Endothelial cell of umbilical vein (primary cell): ENCODE measurements at regions not wholly inside any gene's neighbourhood (a gene's known extent, or its start where the extent isn't known, plus 50 kb on each side); places are given as distances from the start of the nearest gene placed in this dataset.

Experiments used
- BruUV-seq: library from RNA; stranded (reverse); fragments of 400-500 nt; replicated peaks from 2 replicates; lab custom pipeline; 2021; lab: Mats Ljungman, UMichigan
- CTCF ChIA-PET: fragments of 300-600, 350-600 bp; sonication (Branson Sonifier 250); formaldehyde crosslinking; loops from one replicate; lab custom pipeline; 2021; ENCODE audit warnings: antibody characterized with exemption, inconsistent platforms; lab: Charles Lee
- POLR2A ChIA-PET: fragments of 300-600, 350-600 bp; sonication (Branson Sonifier 250); formaldehyde crosslinking; loops from one replicate; lab custom pipeline; 2021; ENCODE audit warnings: antibody characterized with exemption, inconsistent platforms; lab: Charles Lee
- DNase-seq: peaks from one replicate; pipeline ENCODE4 v3.0.0-alpha.2; 2011; ENCODE audit warnings: low read depth, low spot score
- FAIRE-seq: peaks from 2 replicates; lab custom pipeline; 2011; peaks lifted over from hg19 to GRCh38; lab: Jason Lieb, UNC
- H2AFZ ChIP-seq: 2 replicates; pipeline ENCODE4 v1.6.0; 2012; ENCODE audit warnings: low read depth, low read length, control low read depth, inconsistent platforms
- H3K27ac ChIP-seq: 2 replicates; pipeline ENCODE4 v1.5.1; 2011; ENCODE audit warnings: low read depth, mild to moderate bottlenecking, control low read depth, low read length, moderate library complexity; ENCODE audit not compliant: insufficient read depth
- H3K27me3 ChIP-seq, 2 experiments: 2 replicates each; pipeline versions ENCODE4 v1.6.0 to v1.6.1; 2011; ENCODE audit warnings: low read length in 2 of 2, mixed read lengths in 1 of 2; ENCODE audit not compliant: control insufficient read depth in 2 of 2, insufficient read depth in 2 of 2
- H3K36me3 ChIP-seq, 2 experiments: 2 replicates in 1 of 2; 3 replicates in 1 of 2; pipeline ENCODE4 v1.5.1; 2011; ENCODE audit warnings: low read length in 2 of 2, mild to moderate bottlenecking in 1 of 2, moderate library complexity in 1 of 2; ENCODE audit not compliant: control insufficient read depth in 2 of 2, insufficient read depth in 2 of 2; ENCODE audit errors: extremely low read depth in 1 of 2
- H3K4me1 ChIP-seq: 3 replicates; pipeline ENCODE4 v1.5.1; 2011; ENCODE audit warnings: mild to moderate bottlenecking, low read length; ENCODE audit not compliant: control insufficient read depth, insufficient read depth; ENCODE audit errors: extremely low read depth
- H3K4me2 ChIP-seq: 2 replicates; pipeline ENCODE4 v1.6.1; 2011; ENCODE audit warnings: low read length, control low read depth, mixed read lengths; ENCODE audit not compliant: insufficient read depth
- H3K4me3 ChIP-seq, 3 experiments: fragments of 200-600 bp in 1 of 3; sonication (generic), shearing (Covaris generic) in 1 of 3; replicated peaks in 1 of 3; 2 replicates each; pipeline ENCODE4 v1.5.1; 2011 to 2016; ENCODE audit warnings: control low read depth in 3 of 3, low read length in 3 of 3, mild to moderate bottlenecking in 2 of 3, inconsistent platforms in 1 of 3, low read depth in 1 of 3, moderate library complexity in 1 of 3; ENCODE audit not compliant: insufficient read depth in 1 of 3
- H3K79me2 ChIP-seq: 2 replicates; pipeline ENCODE4 v1.6.0; 2012; ENCODE audit warnings: low read length, inconsistent platforms; ENCODE audit not compliant: control insufficient read depth, insufficient read depth
- H3K9ac ChIP-seq: replicated peaks from 2 replicates; pipeline ENCODE3; 2011; ENCODE audit warnings: low read length, control low read depth; ENCODE audit not compliant: insufficient read depth; ENCODE audit errors: extremely low read depth
- H3K9me1 ChIP-seq: replicated peaks from 3 replicates; pipeline ENCODE4 v1.6.0; 2011; ENCODE audit warnings: mild to moderate bottlenecking, low read length; ENCODE audit not compliant: control insufficient read depth, insufficient read depth; ENCODE audit errors: extremely low read depth
- H3K9me3 ChIP-seq: replicated peaks from 2 replicates; pipeline ENCODE4 v1.5.1; 2012; ENCODE audit warnings: low read length, inconsistent platforms; ENCODE audit not compliant: control insufficient read depth, insufficient read depth
- H4K20me1 ChIP-seq: replicated peaks from 2 replicates; pipeline ENCODE3; 2011; ENCODE audit warnings: mild to moderate bottlenecking, low read length; ENCODE audit not compliant: control insufficient read depth, insufficient read depth; ENCODE audit errors: extremely low read depth
- EZH2 ChIP-seq: IDR thresholded peaks from 2 replicates; pipeline ENCODE4 v1.6.1; 2012; ENCODE audit warnings: borderline replicate concordance, low read depth, mild to moderate bottlenecking, moderate library complexity, low read length, inconsistent platforms; ENCODE audit not compliant: severe bottlenecking
- FOS ChIP-seq: IDR thresholded peaks from 2 replicates; pipeline ENCODE4 v1.6.1; 2011; ENCODE audit warnings: mild to moderate bottlenecking, low read length, moderate library complexity, borderline replicate concordance; ENCODE audit not compliant: insufficient read depth
- GATA2 ChIP-seq: IDR thresholded peaks from 2 replicates; pipeline ENCODE4 v1.7.0; 2011; ENCODE audit warnings: low read depth, mild to moderate bottlenecking, moderate library complexity, mixed read lengths, low read length; ENCODE audit not compliant: insufficient read length, insufficient read depth
- JUN ChIP-seq: IDR thresholded peaks from 2 replicates; pipeline ENCODE4 v1.6.1; 2011; ENCODE audit warnings: borderline replicate concordance, low read depth; ENCODE audit not compliant: insufficient read length, insufficient read depth
- MYC ChIP-seq: IDR thresholded peaks from one replicate; pipeline ENCODE4 v1.6.1; 2011; ENCODE audit warnings: mild to moderate bottlenecking, low read depth, low read length
- POLR2A ChIP-seq: IDR thresholded peaks from 2 replicates; pipeline ENCODE4 v1.6.1; 2012; ENCODE audit warnings: low read depth, mild to moderate bottlenecking, control low read depth, low read length
- POLR2AphosphoS5 ChIP-seq: IDR thresholded peaks from 2 replicates; pipeline ENCODE4 v1.6.1; 2012; ENCODE audit warnings: low read depth, mild to moderate bottlenecking, control low read depth, low read length, moderate library complexity; ENCODE audit not compliant: insufficient read depth
- dilution Hi-C: fragments of 300-500 bp; cut with MboI; formaldehyde crosslinking; loops from one replicate; pipeline ENCODE4 v1.15.0; 2019; ENCODE audit warnings: low sequenced_read_pairs; ENCODE audit not compliant: extremely low pct_ligation_motif_present
- intact Hi-C: fragments of 100-400 bp; cut with micrococcal nuclease; formaldehyde crosslinking; loops from one replicate; pipeline ENCODE4 v1.10.0; 2022
- TF ChIP-seq, protein P1 (sequence below): IDR thresholded peaks from 2 replicates; pipeline ENCODE4 v1.6.1; 2011; ENCODE audit not compliant: insufficient read depth, insufficient read length
- TF ChIP-seq, protein P2 (sequence below), 2 donors: IDR thresholded peaks; 1 replicate in 1 of 2; 2 replicates in 1 of 2; pipeline ENCODE4 v1.5.1; 2011; ENCODE audit warnings: low read length in 2 of 2, mild to moderate bottlenecking in 2 of 2, moderate library complexity in 2 of 2, control low read depth in 1 of 2, inconsistent platforms in 1 of 2, low read depth in 1 of 2; ENCODE audit not compliant: insufficient read depth in 1 of 2; ENCODE audit errors: extremely low read depth in 1 of 2

DNA sequence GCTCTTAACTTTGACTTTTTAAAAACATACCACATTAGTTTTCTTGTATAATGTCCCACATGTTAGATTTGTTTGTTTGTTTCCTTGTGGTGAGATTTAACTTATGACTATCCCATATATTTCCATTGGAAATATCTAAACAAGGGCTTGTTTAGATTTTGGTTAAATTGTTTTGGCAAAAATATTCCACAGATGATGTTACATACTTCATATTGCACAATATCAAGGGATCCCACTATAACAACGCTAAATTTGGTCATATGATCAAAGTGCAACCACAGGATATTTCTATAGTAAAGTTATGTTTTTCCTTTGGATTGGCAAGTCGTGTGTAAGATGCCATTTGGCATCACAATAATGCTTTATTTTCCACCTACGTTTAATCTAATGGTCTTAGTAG is 396.7 kb downstream of the TGFB2 start:
- no peak overlapping the region for H2AFZ ChIP-seq
- H3K4me2 ChIP-seq: no peak overlapping the region
- H3K27ac ChIP-seq: no peak overlapping the region
- DNase-seq (no peak), FAIRE-seq (no peak)
- dilution Hi-C loops: no loop called here
- no peak overlapping the region for H3K9ac ChIP-seq
- H3K27me3 ChIP-seq: no peaks in the 10 kb centered on the region
- H3K9me3 ChIP-seq: no peaks in the 10 kb centered on the region
- no peaks in the 10 kb centered on the region for H3K9me1 ChIP-seq
- no peaks in the 10 kb centered on the region for H3K4me1 ChIP-seq
- CTCF ChIA-PET: no interaction called here
- H3K4me3 ChIP-seq: no peak overlapping the region
- POLR2A ChIA-PET: no interaction called here
- intact Hi-C loops: no loop called here
- no peaks in the 10 kb centered on the region for H3K79me2 ChIP-seq
- BruUV-seq: no TSS peak
- H3K36me3 ChIP-seq: no peaks in the 10 kb centered on the region
- H4K20me1 ChIP-seq: no peaks in the 10 kb centered on the region
- TF ChIP-seq JUN: no peak
- TF ChIP-seq EZH2: no peak
- TF ChIP-seq FOS: no peak
- TF ChIP-seq POLR2AphosphoS5: no peak
- TF ChIP-seq, protein P1, sequence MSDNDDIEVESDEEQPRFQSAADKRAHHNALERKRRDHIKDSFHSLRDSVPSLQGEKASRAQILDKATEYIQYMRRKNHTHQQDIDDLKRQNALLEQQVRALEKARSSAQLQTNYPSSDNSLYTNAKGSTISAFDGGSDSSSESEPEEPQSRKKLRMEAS: no peak
- TF ChIP-seq POLR2A: no peak
- TF ChIP-seq MYC: no peak
- no peak for TF ChIP-seq GATA2
- TF ChIP-seq, protein P2, sequence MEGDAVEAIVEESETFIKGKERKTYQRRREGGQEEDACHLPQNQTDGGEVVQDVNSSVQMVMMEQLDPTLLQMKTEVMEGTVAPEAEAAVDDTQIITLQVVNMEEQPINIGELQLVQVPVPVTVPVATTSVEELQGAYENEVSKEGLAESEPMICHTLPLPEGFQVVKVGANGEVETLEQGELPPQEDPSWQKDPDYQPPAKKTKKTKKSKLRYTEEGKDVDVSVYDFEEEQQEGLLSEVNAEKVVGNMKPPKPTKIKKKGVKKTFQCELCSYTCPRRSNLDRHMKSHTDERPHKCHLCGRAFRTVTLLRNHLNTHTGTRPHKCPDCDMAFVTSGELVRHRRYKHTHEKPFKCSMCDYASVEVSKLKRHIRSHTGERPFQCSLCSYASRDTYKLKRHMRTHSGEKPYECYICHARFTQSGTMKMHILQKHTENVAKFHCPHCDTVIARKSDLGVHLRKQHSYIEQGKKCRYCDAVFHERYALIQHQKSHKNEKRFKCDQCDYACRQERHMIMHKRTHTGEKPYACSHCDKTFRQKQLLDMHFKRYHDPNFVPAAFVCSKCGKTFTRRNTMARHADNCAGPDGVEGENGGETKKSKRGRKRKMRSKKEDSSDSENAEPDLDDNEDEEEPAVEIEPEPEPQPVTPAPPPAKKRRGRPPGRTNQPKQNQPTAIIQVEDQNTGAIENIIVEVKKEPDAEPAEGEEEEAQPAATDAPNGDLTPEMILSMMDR (IDR thresholded peaks at IDR 0.05; ENCODE audit: extremely low read depth in 1 of 2, insufficient read depth in 1 of 2, low read depth in 1 of 2, low read length in 2 of 2): no peak
